SK-N-SH (cell line): ENCODE measurements at regions not wholly inside any gene's neighbourhood (a gene's known extent, or its start where the extent isn't known, plus 50 kb on each side); places are given as distances from the start of the nearest gene placed in this dataset.

Experiments used
- CTCF ChIA-PET: fragments of 300-600, 350-600 bp; formaldehyde crosslinking; extraction: SDS; loops from one replicate; lab custom pipeline; 2021; lab: Yijun Ruan, JAX
- POLR2A ChIA-PET: fragments of 350-600 bp; sonication (Branson Sonifier 250); formaldehyde crosslinking; extraction: SDS; loops from one replicate; lab custom pipeline; 2020; ENCODE audit warnings: antibody characterized with exemption, inconsistent platforms; lab: Yijun Ruan, JAX
- DNase-seq: peaks from one replicate; pipeline ENCODE4 v3.0.0; 2012
- H2AFZ ChIP-seq: fragments of 200-600 bp; sonication (generic); 2 replicates; pipeline ENCODE4 v1.8.1; 2016; ENCODE audit warnings: antibody characterized with exemption, mild to moderate bottlenecking, low read depth
- H3F3A ChIP-seq: fragments of 200-600 bp; sonication (generic); replicated peaks from 2 replicates; pipeline ENCODE3; 2016; ENCODE audit warnings: antibody characterized with exemption, mild to moderate bottlenecking; ENCODE audit not compliant: insufficient read depth
- H3K27ac ChIP-seq, 2 experiments: fragments of 200-500 bp in 1 of 2; fragments of 200-600 bp in 1 of 2; sonication (Bioruptor generic) in 1 of 2; sonication (generic), shearing (Covaris generic) in 1 of 2; 2 replicates each; pipeline versions ENCODE4 v1.5.1 to v1.6.1; 2014 to 2016; ENCODE audit warnings: low read depth in 2 of 2, inconsistent platforms in 1 of 2, low read length in 1 of 2, mild to moderate bottlenecking in 1 of 2, mixed read lengths in 1 of 2
- H3K27me3 ChIP-seq: fragments of 200-600 bp; sonication (generic), shearing (Covaris generic); 2 replicates; pipeline ENCODE4 v1.6.1; 2016; ENCODE audit warnings: mixed run types; ENCODE audit not compliant: insufficient read depth
- H3K36me3 ChIP-seq, 2 experiments: fragments of 200-500 bp in 1 of 2; fragments of 200-600 bp in 1 of 2; sonication (Bioruptor generic) in 1 of 2; sonication (generic) in 1 of 2; replicated peaks in 1 of 2; 2 replicates each; pipeline versions ENCODE3 to v1.5.1; 2014 to 2016; ENCODE audit warnings: low read length in 1 of 2, mild to moderate bottlenecking in 1 of 2; ENCODE audit not compliant: insufficient read depth in 2 of 2, control insufficient read depth in 1 of 2
- H3K4me1 ChIP-seq, 2 experiments: fragments of 200-500 bp in 1 of 2; fragments of 200-600 bp in 1 of 2; sonication (Bioruptor generic) in 1 of 2; sonication (generic), shearing (Covaris generic) in 1 of 2; 2 replicates each; pipeline versions ENCODE4 v1.5.1 to v1.6.1; 2014 to 2016; ENCODE audit warnings: low read depth in 1 of 2, low read length in 1 of 2, mixed run types in 1 of 2; ENCODE audit not compliant: insufficient read depth in 2 of 2, control insufficient read depth in 1 of 2
- H3K4me2 ChIP-seq: fragments of 200-600 bp; sonication (generic), shearing (Covaris generic); 2 replicates; pipeline ENCODE4 v1.6.1; 2017; ENCODE audit warnings: mixed run types
- H3K4me3 ChIP-seq, 2 experiments: fragments of 200-500 bp in 1 of 2; fragments of 200-600 bp in 1 of 2; sonication (Bioruptor generic) in 1 of 2; sonication (generic), shearing (Covaris generic) in 1 of 2; 2 replicates each; pipeline versions ENCODE4 v1.5.1 to v1.8.1; 2014 to 2016; ENCODE audit warnings: low read depth in 2 of 2, inconsistent platforms in 1 of 2, low read length in 1 of 2, mild to moderate bottlenecking in 1 of 2, mixed read lengths in 1 of 2, moderate library complexity in 1 of 2
- H3K79me2 ChIP-seq: fragments of 200-600 bp; sonication (generic); 2 replicates; pipeline ENCODE4 v1.8.1; 2017; ENCODE audit warnings: mild to moderate bottlenecking; ENCODE audit not compliant: insufficient read depth
- H3K9ac ChIP-seq: fragments of 200-600 bp; sonication (generic); 2 replicates; pipeline ENCODE4 v1.6.1; 2017; ENCODE audit warnings: mixed run types
- H3K9me2 ChIP-seq: fragments of 200-600 bp; sonication (generic); 2 replicates; pipeline ENCODE4 v1.6.1; 2017; ENCODE audit warnings: mixed run types
- H3K9me3 ChIP-seq: fragments of 200-600 bp; sonication (generic); 2 replicates; pipeline ENCODE4 v1.6.1; 2017; ENCODE audit warnings: mixed run types, mild to moderate bottlenecking, moderate library complexity
- H4K20me1 ChIP-seq: fragments of 200-600 bp; sonication (generic); 2 replicates; pipeline ENCODE4 v1.6.1; 2017; ENCODE audit warnings: mild to moderate bottlenecking, mixed run types; ENCODE audit not compliant: insufficient read depth
- CHD2 ChIP-seq: fragments of 150-350 bp; IDR thresholded peaks from 2 replicates; pipeline ENCODE4 v1.6.1; 2018; ENCODE audit warnings: low read length; ENCODE audit not compliant: partially characterized antibody
- FOXM1 ChIP-seq: IDR thresholded peaks from 2 replicates; pipeline ENCODE4 v1.4.0; 2012; ENCODE audit warnings: low read depth, mild to moderate bottlenecking
- JUND ChIP-seq: IDR thresholded peaks from 2 replicates; pipeline ENCODE4 v1.4.0; 2012
- MEF2A ChIP-seq: IDR thresholded peaks from 2 replicates; pipeline ENCODE4 v1.4.0; 2012; ENCODE audit warnings: low read depth, borderline replicate concordance
- RAD21 ChIP-seq: IDR thresholded peaks from 2 replicates; pipeline ENCODE4 v1.6.1; 2012; ENCODE audit warnings: mild to moderate bottlenecking, low read length
- REST ChIP-seq: IDR thresholded peaks from 2 replicates; pipeline ENCODE4 v1.6.1; 2012; ENCODE audit warnings: mild to moderate bottlenecking, low read depth, low read length, moderate library complexity
- RXRA ChIP-seq: IDR thresholded peaks from 2 replicates; pipeline ENCODE4 v1.4.0; 2012; ENCODE audit warnings: low read depth, mild to moderate bottlenecking, borderline replicate concordance
- SIN3A ChIP-seq: IDR thresholded peaks from 2 replicates; pipeline ENCODE4 v1.6.1; 2012; ENCODE audit warnings: low read depth, mild to moderate bottlenecking, low read length, moderate library complexity, borderline replicate concordance
- TAF1 ChIP-seq: IDR thresholded peaks from 2 replicates; pipeline ENCODE4 v1.6.1; 2012; ENCODE audit warnings: low read depth, mild to moderate bottlenecking, low read length, moderate library complexity, borderline replicate concordance
- TCF12 ChIP-seq: IDR thresholded peaks from 2 replicates; pipeline ENCODE4 v1.4.0; 2012
- TEAD4 ChIP-seq: IDR thresholded peaks from 2 replicates; pipeline ENCODE4 v1.4.0; 2012; ENCODE audit warnings: mild to moderate bottlenecking, borderline replicate concordance; ENCODE audit not compliant: insufficient read depth
- WGBS: methylation state at CpG from one replicate; pipeline ENCODE4 v1.1.6; 2017; ENCODE audit warnings: low lambda C conversion rate; 5-methylcytosine and 5-hydroxymethylcytosine counted together
- TF ChIP-seq, protein P1 (sequence below): fragments of 150-350 bp; IDR thresholded peaks from 2 replicates; pipeline ENCODE4 v1.6.1; 2017; ENCODE audit warnings: antibody characterized with exemption, low read length, low read depth, borderline replicate concordance
- TF ChIP-seq, protein P2 (sequence below): fragments of 200-600 bp; sonication (generic); IDR thresholded peaks from 2 replicates; pipeline ENCODE4 v1.6.1; 2017; ENCODE audit warnings: antibody characterized with exemption, mild to moderate bottlenecking, moderate library complexity

- no peak overlapping the region for H3K4me2 ChIP-seq
- peaks cover 0 to 5% of the 10 kb centered on the region in 2 experiments; a peak in 1 of 4 replicates for H3K4me1 ChIP-seq
- no peaks in the 10 kb centered on the region for H3F3A ChIP-seq
- H2AFZ ChIP-seq, result no peak overlapping the region
- ChIA-PET CTCF (interaction anchor here (0.7 to 0.9 kb wide), 2 partner anchors 19 to 397 kb away, joined by 3 read pairs; no protein-coding TSS in a partner anchor), POLR2A (interaction anchor here (0.6 kb wide), 1 partner anchor 257 kb away, joined by 3 read pairs; no protein-coding TSS in a partner anchor)
- H3K9me3 ChIP-seq, result no peaks in the 10 kb centered on the region
- H3K9ac ChIP-seq, result no peak overlapping the region
- no peak overlapping the region for H3K4me3 ChIP-seq
- DNase-seq, result no peak
- no peaks in the 10 kb centered on the region for H4K20me1 ChIP-seq
- no peaks in the 10 kb centered on the region for H3K9me2 ChIP-seq
- H3K27me3 ChIP-seq, result no peaks in the 10 kb centered on the region; the same call in 1 of the 2 replicates
- WGBS, result 73% methylated on average over 8 of the region's 8 CpGs
- no peaks in the 10 kb centered on the region for H3K36me3 ChIP-seq
- H3K27ac ChIP-seq, result no peak overlapping the region
- no peaks in the 10 kb centered on the region for H3K79me2 ChIP-seq
- no peak for TF ChIP-seq FOXM1
- TF ChIP-seq MEF2A, result no peak
These were observed 462.7 kb upstream of the SULF2 start for GRCh38 chr20:48247961-48248360.

DNA sequence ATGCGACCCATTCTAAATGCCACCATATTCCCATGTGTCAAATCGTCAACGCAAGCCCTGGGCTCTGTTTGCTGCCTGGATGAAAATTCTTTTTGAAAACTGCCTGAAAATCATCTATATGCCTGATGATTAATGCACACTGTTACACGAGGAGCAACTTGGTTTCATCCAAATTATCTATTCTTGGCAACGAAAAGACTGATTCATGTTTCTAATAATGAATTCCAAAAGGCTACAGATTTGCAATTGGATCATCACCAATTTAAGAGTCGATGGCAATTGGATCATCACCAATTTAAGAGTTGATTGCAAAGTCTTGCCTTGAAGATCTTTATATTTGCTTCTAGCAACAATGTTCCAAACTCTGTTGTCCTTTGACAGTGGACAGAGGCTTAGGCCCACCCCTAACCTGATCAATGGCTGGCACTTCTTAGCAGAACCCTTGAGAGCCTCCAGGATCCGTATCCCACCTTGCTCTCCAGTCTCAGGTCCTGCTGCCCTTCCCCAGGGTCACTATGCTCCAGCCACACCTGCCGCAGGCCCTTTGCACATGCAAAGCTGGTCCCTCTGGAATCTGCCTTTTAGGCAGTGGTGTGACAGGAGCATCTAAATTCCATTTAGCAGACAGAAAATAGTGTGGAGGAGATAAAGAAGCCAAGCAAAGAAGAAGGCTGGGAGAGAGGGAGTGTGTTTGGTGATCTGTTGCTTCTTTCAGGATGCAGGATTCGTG, 460.9 kb upstream of the SULF2 start:
- WGBS, result 47% methylated on average over 9 of the region's 9 CpGs
- Histone ChIP-seq H3K79me2 (no peaks in the 10 kb centered on the region), H3K9me3 (no peaks in the 10 kb centered on the region), H2AFZ (no peak overlapping the region), H3K4me1 (peaks cover 0 to 5% of the 10 kb centered on the region in 2 experiments; a peak in 1 of 4 replicates), H3K27me3 (no peaks in the 10 kb centered on the region; the same call in 1 of the 2 replicates), H3K4me2 (no peak overlapping the region), H3K36me3 (no peaks in the 10 kb centered on the region), H3K9me2 (no peaks in the 10 kb centered on the region), H3F3A (no peaks in the 10 kb centered on the region), H3K4me3 (no peak overlapping the region), H3K27ac (peak overlapping the region in 1 of 2 experiments; percentile 22; a peak in 1 of 4 replicates), H3K9ac (no peak overlapping the region), H4K20me1 (no peaks in the 10 kb centered on the region)
- no peak for DNase-seq
- ChIA-PET POLR2A (no interaction called here), CTCF (interaction anchor here (1.0 to 1.5 kb wide), 3 partner anchors 12 to 45 kb away, joined by 3 to 4 read pairs (median 3); no protein-coding TSS in a partner anchor)
- no peak for TF ChIP-seq JUND
- TF ChIP-seq, protein P1, sequence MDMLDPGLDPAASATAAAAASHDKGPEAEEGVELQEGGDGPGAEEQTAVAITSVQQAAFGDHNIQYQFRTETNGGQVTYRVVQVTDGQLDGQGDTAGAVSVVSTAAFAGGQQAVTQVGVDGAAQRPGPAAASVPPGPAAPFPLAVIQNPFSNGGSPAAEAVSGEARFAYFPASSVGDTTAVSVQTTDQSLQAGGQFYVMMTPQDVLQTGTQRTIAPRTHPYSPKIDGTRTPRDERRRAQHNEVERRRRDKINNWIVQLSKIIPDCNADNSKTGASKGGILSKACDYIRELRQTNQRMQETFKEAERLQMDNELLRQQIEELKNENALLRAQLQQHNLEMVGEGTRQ, result no peak
- TF ChIP-seq TCF12, result 0 out of 2 replicates have a peak, but pooled peaks have one; percentile 34

GRCh38 chr20:48242623-48243022, 457.3 kb upstream of the SULF2 start:
- peaks cover 0 to 5% of the 10 kb centered on the region in 2 experiments; a peak in 1 of 4 replicates for H3K4me1 ChIP-seq
- no peaks in the 10 kb centered on the region for H3K36me3 ChIP-seq
- CTCF ChIA-PET, result no interaction called here
- H3K4me2 ChIP-seq, result no peak overlapping the region
- no peak overlapping the region for H3K27ac ChIP-seq
- no peaks in the 10 kb centered on the region for H3K9me3 ChIP-seq
- no peak overlapping the region for H2AFZ ChIP-seq
- H3K27me3 ChIP-seq, result no peaks in the 10 kb centered on the region; the same call in 1 of the 2 replicates
- POLR2A ChIA-PET, result no interaction called here
- WGBS, result 77% methylated on average over 8 of the region's 8 CpGs
- no peaks in the 10 kb centered on the region for H3K9me2 ChIP-seq
- H3K4me3 ChIP-seq, result no peak overlapping the region
- no peaks in the 10 kb centered on the region for H4K20me1 ChIP-seq
- no peak overlapping the region for H3K9ac ChIP-seq
- no peaks in the 10 kb centered on the region for H3K79me2 ChIP-seq
- no peak for DNase-seq
- H3F3A ChIP-seq, result no peaks in the 10 kb centered on the region
- no peak for TF ChIP-seq CHD2
- TF ChIP-seq TAF1, result no peak
- TF ChIP-seq RAD21, result no peak
- TF ChIP-seq, protein P2, sequence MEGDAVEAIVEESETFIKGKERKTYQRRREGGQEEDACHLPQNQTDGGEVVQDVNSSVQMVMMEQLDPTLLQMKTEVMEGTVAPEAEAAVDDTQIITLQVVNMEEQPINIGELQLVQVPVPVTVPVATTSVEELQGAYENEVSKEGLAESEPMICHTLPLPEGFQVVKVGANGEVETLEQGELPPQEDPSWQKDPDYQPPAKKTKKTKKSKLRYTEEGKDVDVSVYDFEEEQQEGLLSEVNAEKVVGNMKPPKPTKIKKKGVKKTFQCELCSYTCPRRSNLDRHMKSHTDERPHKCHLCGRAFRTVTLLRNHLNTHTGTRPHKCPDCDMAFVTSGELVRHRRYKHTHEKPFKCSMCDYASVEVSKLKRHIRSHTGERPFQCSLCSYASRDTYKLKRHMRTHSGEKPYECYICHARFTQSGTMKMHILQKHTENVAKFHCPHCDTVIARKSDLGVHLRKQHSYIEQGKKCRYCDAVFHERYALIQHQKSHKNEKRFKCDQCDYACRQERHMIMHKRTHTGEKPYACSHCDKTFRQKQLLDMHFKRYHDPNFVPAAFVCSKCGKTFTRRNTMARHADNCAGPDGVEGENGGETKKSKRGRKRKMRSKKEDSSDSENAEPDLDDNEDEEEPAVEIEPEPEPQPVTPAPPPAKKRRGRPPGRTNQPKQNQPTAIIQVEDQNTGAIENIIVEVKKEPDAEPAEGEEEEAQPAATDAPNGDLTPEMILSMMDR, result no peak
- TF ChIP-seq TEAD4, result no peak
- no peak for TF ChIP-seq REST
- no peak for TF ChIP-seq SIN3A
- TF ChIP-seq RXRA, result no peak
